GM12878 (cell line): ENCODE measurements at regions not wholly inside any gene's neighbourhood (a gene's known extent, or its start where the extent isn't known, plus 50 kb on each side); places are given as distances from the start of the nearest gene placed in this dataset.

ENCODE experiments used
- ATAC-seq: fragments of 200-7000 bp; cut with Tn5 transposase; 3 replicates; pipeline ENCODE4 v1.9.1; 2020; ENCODE audit warnings: mild to moderate bottlenecking, moderate library complexity
- BruUV-seq: library from RNA; stranded (reverse); fragments of 400-500 nt; replicated peaks from 2 replicates; lab custom pipeline; 2021; lab: Mats Ljungman, UMichigan
- CTCF ChIA-PET: fragments of 300-600 bp; sonication (Branson Sonifier 250); formaldehyde crosslinking; extraction: SDS; loops from one replicate; lab custom pipeline; 2021; ENCODE audit warnings: inconsistent platforms; lab: Yijun Ruan, JAX
- POLR2A ChIA-PET: fragments of 350-600 bp; formaldehyde crosslinking; extraction: SDS; loops from one replicate; lab custom pipeline; 2021; ENCODE audit warnings: inconsistent platforms; lab: Charles Lee
- RAD21 ChIA-PET: fragments of 300-600 bp; sonication (Branson Sonifier 250); formaldehyde crosslinking; loops from one replicate; lab custom pipeline; 2023; ENCODE audit warnings: antibody characterized with exemption; ENCODE audit not compliant: unreplicated experiment; lab: Charles Lee
- SMC1A ChIA-PET: fragments of 300-600 bp; sonication (Branson Sonifier 250); formaldehyde crosslinking; loops from one replicate; lab custom pipeline; 2023; ENCODE audit not compliant: unreplicated experiment, uncharacterized antibody; lab: Charles Lee
- DNase-seq: peaks from one replicate; pipeline ENCODE4 v3.0.0-alpha.2; 2011; ENCODE audit warnings: low read depth, low spot score
- FAIRE-seq: peaks from 3 replicates; lab custom pipeline; 2011; peaks lifted over from hg19 to GRCh38; lab: Jason Lieb, UNC
- H2AFZ ChIP-seq: 2 replicates; pipeline ENCODE4 v1.6.0; 2011; ENCODE audit warnings: low read depth, low read length, control low read depth; ENCODE audit not compliant: control insufficient read depth
- H3K27ac ChIP-seq: 2 replicates; pipeline ENCODE4 v1.5.1; 2011; ENCODE audit warnings: control low read depth; ENCODE audit not compliant: control insufficient read depth, insufficient read depth
- H3K27me3 ChIP-seq, 2 experiments: replicated peaks in 1 of 2; 2 replicates each; pipeline versions ENCODE4 v1.6.0 to v1.6.1; 2011; ENCODE audit warnings: low read length in 1 of 2; ENCODE audit not compliant: control insufficient read depth in 2 of 2, insufficient read depth in 2 of 2
- H3K36me3 ChIP-seq, 2 experiments: 2 replicates each; pipeline ENCODE4 v1.5.1; 2011; ENCODE audit warnings: low read length in 1 of 2; ENCODE audit not compliant: control insufficient read depth in 2 of 2, insufficient read depth in 2 of 2
- H3K4me1 ChIP-seq: 2 replicates; pipeline ENCODE4 v1.6.1; 2011; ENCODE audit warnings: mild to moderate bottlenecking, low read length, moderate library complexity, mixed read lengths; ENCODE audit not compliant: control insufficient read depth, insufficient read depth
- H3K4me2 ChIP-seq: 2 replicates; pipeline ENCODE4 v1.6.0; 2011; ENCODE audit warnings: control low read depth; ENCODE audit not compliant: control insufficient read depth, insufficient read depth
- H3K4me3 ChIP-seq: fragments of 200-600 bp; sonication (generic); 2 replicates; pipeline ENCODE4 v1.5.1; 2016
- H3K79me2 ChIP-seq: 2 replicates; pipeline ENCODE4 v1.6.0; 2011; ENCODE audit warnings: low read length; ENCODE audit not compliant: control insufficient read depth, insufficient read depth
- H3K9ac ChIP-seq: 2 replicates; pipeline ENCODE4 v1.8.0; 2011; ENCODE audit warnings: low read length, control low read depth, mixed read lengths; ENCODE audit not compliant: control insufficient read depth, insufficient read depth
- H3K9me3 ChIP-seq: replicated peaks from 3 replicates; pipeline ENCODE4 v1.5.1; 2011; ENCODE audit warnings: mild to moderate bottlenecking, low read length; ENCODE audit not compliant: control insufficient read depth, insufficient read depth
- H4K20me1 ChIP-seq: 2 replicates; pipeline ENCODE4 v1.6.0; 2011; ENCODE audit not compliant: control insufficient read depth, insufficient read depth
- BCL11A ChIP-seq: IDR thresholded peaks from 2 replicates; pipeline ENCODE4 v1.6.1; 2011; ENCODE audit warnings: low read depth, low read length
- IKZF2 ChIP-seq, 2 experiments: fragments of 450-650 bp; IDR thresholded peaks; 2 replicates each; pipeline ENCODE4 v1.6.1; 2017; ENCODE audit warnings: mild to moderate bottlenecking in 2 of 2, moderate library complexity in 2 of 2
- IRF4 ChIP-seq: IDR thresholded peaks from 2 replicates; pipeline ENCODE4 v1.6.1; 2011; ENCODE audit warnings: low read depth, low read length
- RAD21 ChIP-seq: IDR thresholded peaks from 2 replicates; pipeline ENCODE4 v1.6.1; 2011; ENCODE audit warnings: mild to moderate bottlenecking, low read depth, low read length, moderate library complexity; ENCODE audit not compliant: insufficient read depth
- SREBF2 ChIP-seq: IDR thresholded peaks from 2 replicates; pipeline ENCODE4 v1.6.1; 2012; ENCODE audit warnings: mild to moderate bottlenecking, low read length
- SUPT20H ChIP-seq: IDR thresholded peaks from 2 replicates; pipeline ENCODE4 v1.6.1; 2011; ENCODE audit warnings: low read depth, mild to moderate bottlenecking, low read length, moderate library complexity, borderline replicate concordance; ENCODE audit not compliant: control insufficient read depth
- WGBS: methylation state at CpG from one replicate; pipeline ENCODE4 v1.1.6; 2016; ENCODE audit warnings: low lambda C conversion rate; ENCODE audit not compliant: insufficient replicate concordance, insufficient coverage; ENCODE audit errors: missing lambda C conversion rate; 5-methylcytosine and 5-hydroxymethylcytosine counted together
- in situ Hi-C: fragments of 300-500 bp; cut with MboI; formaldehyde crosslinking; loops from 9 replicates; pipeline ENCODE4 v1.14.3; 2018; ENCODE audit warnings: mixed read lengths
- intact Hi-C: fragments of 100-400 bp; cut with micrococcal nuclease; formaldehyde crosslinking; loops from one replicate; pipeline ENCODE4 v1.14.2; 2022; ENCODE audit not compliant: unreplicated experiment
- TF ChIP-seq, protein P1 (sequence below): IDR thresholded peaks from 2 replicates; pipeline ENCODE4 v1.6.1; 2011; ENCODE audit warnings: borderline replicate concordance, low read depth, mild to moderate bottlenecking, moderate library complexity, mixed read lengths, low read length; ENCODE audit not compliant: insufficient read depth; ENCODE audit errors: extremely low read length
- TF ChIP-seq, protein P2 (sequence below): fragments of 450-650 bp; IDR thresholded peaks from 2 replicates; pipeline ENCODE4 v1.6.1; 2016; ENCODE audit warnings: mild to moderate bottlenecking, moderate library complexity, borderline replicate concordance
- TF ChIP-seq, protein P3 (sequence below): IDR thresholded peaks from 2 replicates; pipeline ENCODE4 v1.6.1; 2012; ENCODE audit warnings: low read depth, low read length, improper control_type of control experiment
- TF ChIP-seq, protein P4 (sequence below): fragments of 150-350 bp; IDR thresholded peaks from 2 replicates; pipeline ENCODE4 v1.6.1; 2016; ENCODE audit warnings: low read depth, low read length

DNA sequence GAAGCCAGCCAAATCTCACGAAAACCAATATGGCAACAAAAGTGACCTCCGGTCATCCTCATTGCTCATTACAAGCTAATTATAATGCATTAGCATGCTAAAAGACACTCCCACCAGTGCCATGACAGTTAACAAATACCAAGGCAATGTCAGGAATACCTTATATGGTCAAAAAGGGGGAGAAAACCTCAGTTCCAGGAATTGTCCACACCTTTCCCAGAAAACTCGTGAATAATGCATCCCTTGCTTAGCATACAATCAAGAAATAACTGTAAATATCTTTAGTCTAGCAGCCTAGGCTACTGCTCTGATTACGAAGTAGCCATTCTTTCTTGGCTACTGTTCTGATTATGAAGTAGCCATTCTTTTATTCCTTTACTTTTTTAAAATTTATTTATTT lies 112.5 kb upstream of the FKBP1C start:
- 46% methylated on average over 4 of the region's 4 CpGs for WGBS
- H3K27ac ChIP-seq = no peak overlapping the region
- H3K36me3 ChIP-seq = no peaks in the 10 kb centered on the region
- intact Hi-C loops = loop anchor here (5.0 kb wide), 1 partner anchor 126 kb away; no protein-coding TSS in a partner anchor
- H3K4me3 ChIP-seq = no peak overlapping the region
- CTCF ChIA-PET = interaction anchor here (0.6 to 1.1 kb wide), 2 partner anchors 20 to 347 kb away, joined by 3 read pairs; no protein-coding TSS in a partner anchor
- FAIRE-seq (no peak), DNase-seq (no peak), ATAC-seq (no peak)
- no peak overlapping the region for H3K4me2 ChIP-seq
- H4K20me1 ChIP-seq = no peaks in the 10 kb centered on the region
- TF ChIP-seq, protein P1, sequence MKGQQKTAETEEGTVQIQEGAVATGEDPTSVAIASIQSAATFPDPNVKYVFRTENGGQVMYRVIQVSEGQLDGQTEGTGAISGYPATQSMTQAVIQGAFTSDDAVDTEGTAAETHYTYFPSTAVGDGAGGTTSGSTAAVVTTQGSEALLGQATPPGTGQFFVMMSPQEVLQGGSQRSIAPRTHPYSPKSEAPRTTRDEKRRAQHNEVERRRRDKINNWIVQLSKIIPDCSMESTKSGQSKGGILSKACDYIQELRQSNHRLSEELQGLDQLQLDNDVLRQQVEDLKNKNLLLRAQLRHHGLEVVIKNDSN = no peak
- TF ChIP-seq SREBF2 (no peak), IKZF2 (IDR thresholded peaks at IDR 0.05) (no peak), IRF4 (no peak), BCL11A (no peak), RAD21 (no peak), SUPT20H (no peak)
- TF ChIP-seq, protein P2, sequence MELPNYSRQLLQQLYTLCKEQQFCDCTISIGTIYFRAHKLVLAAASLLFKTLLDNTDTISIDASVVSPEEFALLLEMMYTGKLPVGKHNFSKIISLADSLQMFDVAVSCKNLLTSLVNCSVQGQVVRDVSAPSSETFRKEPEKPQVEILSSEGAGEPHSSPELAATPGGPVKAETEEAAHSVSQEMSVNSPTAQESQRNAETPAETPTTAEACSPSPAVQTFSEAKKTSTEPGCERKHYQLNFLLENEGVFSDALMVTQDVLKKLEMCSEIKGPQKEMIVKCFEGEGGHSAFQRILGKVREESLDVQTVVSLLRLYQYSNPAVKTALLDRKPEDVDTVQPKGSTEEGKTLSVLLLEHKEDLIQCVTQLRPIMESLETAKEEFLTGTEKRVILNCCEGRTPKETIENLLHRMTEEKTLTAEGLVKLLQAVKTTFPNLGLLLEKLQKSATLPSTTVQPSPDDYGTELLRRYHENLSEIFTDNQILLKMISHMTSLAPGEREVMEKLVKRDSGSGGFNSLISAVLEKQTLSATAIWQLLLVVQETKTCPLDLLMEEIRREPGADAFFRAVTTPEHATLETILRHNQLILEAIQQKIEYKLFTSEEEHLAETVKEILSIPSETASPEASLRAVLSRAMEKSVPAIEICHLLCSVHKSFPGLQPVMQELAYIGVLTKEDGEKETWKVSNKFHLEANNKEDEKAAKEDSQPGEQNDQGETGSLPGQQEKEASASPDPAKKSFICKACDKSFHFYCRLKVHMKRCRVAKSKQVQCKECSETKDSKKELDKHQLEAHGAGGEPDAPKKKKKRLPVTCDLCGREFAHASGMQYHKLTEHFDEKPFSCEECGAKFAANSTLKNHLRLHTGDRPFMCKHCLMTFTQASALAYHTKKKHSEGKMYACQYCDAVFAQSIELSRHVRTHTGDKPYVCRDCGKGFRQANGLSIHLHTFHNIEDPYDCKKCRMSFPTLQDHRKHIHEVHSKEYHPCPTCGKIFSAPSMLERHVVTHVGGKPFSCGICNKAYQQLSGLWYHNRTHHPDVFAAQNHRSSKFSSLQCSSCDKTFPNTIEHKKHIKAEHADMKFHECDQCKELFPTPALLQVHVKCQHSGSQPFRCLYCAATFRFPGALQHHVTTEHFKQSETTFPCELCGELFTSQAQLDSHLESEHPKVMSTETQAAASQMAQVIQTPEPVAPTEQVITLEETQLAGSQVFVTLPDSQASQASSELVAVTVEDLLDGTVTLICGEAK = no peak
- TF ChIP-seq, protein P3, sequence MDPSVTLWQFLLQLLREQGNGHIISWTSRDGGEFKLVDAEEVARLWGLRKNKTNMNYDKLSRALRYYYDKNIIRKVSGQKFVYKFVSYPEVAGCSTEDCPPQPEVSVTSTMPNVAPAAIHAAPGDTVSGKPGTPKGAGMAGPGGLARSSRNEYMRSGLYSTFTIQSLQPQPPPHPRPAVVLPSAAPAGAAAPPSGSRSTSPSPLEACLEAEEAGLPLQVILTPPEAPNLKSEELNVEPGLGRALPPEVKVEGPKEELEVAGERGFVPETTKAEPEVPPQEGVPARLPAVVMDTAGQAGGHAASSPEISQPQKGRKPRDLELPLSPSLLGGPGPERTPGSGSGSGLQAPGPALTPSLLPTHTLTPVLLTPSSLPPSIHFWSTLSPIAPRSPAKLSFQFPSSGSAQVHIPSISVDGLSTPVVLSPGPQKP = no peak
- TF ChIP-seq, protein P4, sequence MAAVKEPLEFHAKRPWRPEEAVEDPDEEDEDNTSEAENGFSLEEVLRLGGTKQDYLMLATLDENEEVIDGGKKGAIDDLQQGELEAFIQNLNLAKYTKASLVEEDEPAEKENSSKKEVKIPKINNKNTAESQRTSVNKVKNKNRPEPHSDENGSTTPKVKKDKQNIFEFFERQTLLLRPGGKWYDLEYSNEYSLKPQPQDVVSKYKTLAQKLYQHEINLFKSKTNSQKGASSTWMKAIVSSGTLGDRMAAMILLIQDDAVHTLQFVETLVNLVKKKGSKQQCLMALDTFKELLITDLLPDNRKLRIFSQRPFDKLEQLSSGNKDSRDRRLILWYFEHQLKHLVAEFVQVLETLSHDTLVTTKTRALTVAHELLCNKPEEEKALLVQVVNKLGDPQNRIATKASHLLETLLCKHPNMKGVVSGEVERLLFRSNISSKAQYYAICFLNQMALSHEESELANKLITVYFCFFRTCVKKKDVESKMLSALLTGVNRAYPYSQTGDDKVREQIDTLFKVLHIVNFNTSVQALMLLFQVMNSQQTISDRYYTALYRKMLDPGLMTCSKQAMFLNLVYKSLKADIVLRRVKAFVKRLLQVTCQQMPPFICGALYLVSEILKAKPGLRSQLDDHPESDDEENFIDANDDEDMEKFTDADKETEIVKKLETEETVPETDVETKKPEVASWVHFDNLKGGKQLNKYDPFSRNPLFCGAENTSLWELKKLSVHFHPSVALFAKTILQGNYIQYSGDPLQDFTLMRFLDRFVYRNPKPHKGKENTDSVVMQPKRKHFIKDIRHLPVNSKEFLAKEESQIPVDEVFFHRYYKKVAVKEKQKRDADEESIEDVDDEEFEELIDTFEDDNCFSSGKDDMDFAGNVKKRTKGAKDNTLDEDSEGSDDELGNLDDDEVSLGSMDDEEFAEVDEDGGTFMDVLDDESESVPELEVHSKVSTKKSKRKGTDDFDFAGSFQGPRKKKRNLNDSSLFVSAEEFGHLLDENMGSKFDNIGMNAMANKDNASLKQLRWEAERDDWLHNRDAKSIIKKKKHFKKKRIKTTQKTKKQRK = no peak
- SMC1A ChIA-PET = interaction anchor here (1.6 to 6.7 kb wide), 2 partner anchors 19 to 126 kb away, joined by 4 to 34 read pairs; no protein-coding TSS in a partner anchor
- H3K4me1 ChIP-seq = peaks cover 7% of the 10 kb centered on the region; the same call in 1 of the 2 replicates
- RAD21 ChIA-PET = interaction anchor here (1.0 kb wide), 1 partner anchor 14 kb away, joined by 4 read pairs; no protein-coding TSS in a partner anchor
- BruUV-seq = no TSS peak
- no peaks in the 10 kb centered on the region for H3K79me2 ChIP-seq
- H3K9ac ChIP-seq = no peak overlapping the region
- H2AFZ ChIP-seq = no peak overlapping the region
- in situ Hi-C loops = no loop called here
- POLR2A ChIA-PET = no interaction called here
- no peaks in the 10 kb centered on the region; the same call in 2 of the 3 replicates for H3K9me3 ChIP-seq
- no peaks in the 10 kb centered on the region for H3K27me3 ChIP-seq
